ENCODE measurements at regions not wholly inside any gene's neighbourhood (a gene's known extent, or its start where the extent isn't known, plus 50 kb on each side); places are given as distances from the start of the nearest gene placed in this dataset.

DNA sequence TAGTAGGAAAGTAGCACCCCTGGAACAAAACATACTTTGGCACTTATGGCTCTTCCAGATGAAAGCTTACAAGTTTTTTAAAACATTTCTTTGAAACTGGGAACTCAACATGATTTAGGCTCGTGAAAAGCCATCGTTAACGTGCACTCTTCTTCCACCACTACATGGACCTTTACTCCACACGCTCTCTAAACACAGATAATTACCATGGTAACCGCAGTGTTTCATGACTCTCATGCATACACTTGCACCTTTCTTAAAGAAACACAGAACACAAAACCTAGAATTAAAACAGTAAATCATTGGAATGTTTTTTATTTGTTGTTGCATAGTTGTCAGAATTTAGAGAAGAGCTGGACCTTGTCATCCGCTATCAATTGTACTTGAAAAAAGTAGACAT is 154.3 kb downstream of the FGF9 start:
- H3K9me3 ChIP-seq (ENCODE audit: control insufficient read depth, low read length), result no peaks in the 10 kb centered on the region
- H3K36me3 ChIP-seq (ENCODE audit: control insufficient read depth, insufficient read depth, low read length), result no peaks in the 10 kb centered on the region
- H3K4me1 ChIP-seq (ENCODE audit: control insufficient read depth, insufficient read depth, low read length), result no peaks in the 10 kb centered on the region
- Mint-ChIP-seq H3K27me3 (ENCODE audit: insufficient read depth) (no peaks in the 10 kb centered on the region), H3K4me3 (no peak overlapping the region), H3K36me3 (ENCODE audit: low read depth) (no peaks in the 10 kb centered on the region), H3K9me3 (no peaks in the 10 kb centered on the region), H3K27ac (no peak overlapping the region), H3K4me1 (peaks cover 10% of the 10 kb centered on the region)
- H3K9ac ChIP-seq (ENCODE audit: extremely low read depth, low read length, poor library complexity, severe bottlenecking), result no peak overlapping the region
- no peak for DNase-seq
- H3K4me3 ChIP-seq (ENCODE audit: low read length), result no peak overlapping the region
- no peaks in the 10 kb centered on the region for H3K27me3 ChIP-seq (ENCODE audit: control insufficient read depth, insufficient read depth, low read length, poor library complexity, severe bottlenecking)
- no peak overlapping the region for H3K27ac ChIP-seq (ENCODE audit: low read depth, low read length)
- TF ChIP-seq, protein P1, sequence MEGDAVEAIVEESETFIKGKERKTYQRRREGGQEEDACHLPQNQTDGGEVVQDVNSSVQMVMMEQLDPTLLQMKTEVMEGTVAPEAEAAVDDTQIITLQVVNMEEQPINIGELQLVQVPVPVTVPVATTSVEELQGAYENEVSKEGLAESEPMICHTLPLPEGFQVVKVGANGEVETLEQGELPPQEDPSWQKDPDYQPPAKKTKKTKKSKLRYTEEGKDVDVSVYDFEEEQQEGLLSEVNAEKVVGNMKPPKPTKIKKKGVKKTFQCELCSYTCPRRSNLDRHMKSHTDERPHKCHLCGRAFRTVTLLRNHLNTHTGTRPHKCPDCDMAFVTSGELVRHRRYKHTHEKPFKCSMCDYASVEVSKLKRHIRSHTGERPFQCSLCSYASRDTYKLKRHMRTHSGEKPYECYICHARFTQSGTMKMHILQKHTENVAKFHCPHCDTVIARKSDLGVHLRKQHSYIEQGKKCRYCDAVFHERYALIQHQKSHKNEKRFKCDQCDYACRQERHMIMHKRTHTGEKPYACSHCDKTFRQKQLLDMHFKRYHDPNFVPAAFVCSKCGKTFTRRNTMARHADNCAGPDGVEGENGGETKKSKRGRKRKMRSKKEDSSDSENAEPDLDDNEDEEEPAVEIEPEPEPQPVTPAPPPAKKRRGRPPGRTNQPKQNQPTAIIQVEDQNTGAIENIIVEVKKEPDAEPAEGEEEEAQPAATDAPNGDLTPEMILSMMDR (conservative IDR thresholded peaks at IDR 0.05), result no peak
- WGBS, 2 experiments (ENCODE audit: insufficient coverage in 1 of 2, insufficient read length in 1 of 2), result 91 to 98% methylated on average over 4 to 6 of the region's 6 CpGs

DNA sequence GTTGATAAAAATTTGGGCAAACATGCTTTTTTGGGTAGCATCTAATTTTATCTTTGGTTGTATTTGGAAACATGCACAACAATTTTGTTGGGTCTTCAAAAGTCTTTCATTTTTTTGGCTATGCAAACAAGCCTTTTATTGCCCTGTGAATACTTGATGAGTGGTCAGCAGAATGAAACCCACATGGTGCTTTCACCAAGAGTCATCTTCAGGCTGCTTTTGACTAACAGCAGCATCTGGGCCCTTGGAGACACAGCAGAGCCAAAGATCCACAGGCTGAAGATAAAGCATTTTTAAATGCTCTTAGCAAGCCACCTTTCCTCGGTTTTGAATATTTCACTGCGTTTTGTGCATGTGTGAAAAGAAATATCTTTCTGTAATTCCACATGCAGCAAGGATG is 154.9 kb downstream of the FGF9 start:
- H3K9me3 Mint-ChIP-seq, result no peaks in the 10 kb centered on the region
- no peaks in the 10 kb centered on the region for H3K36me3 ChIP-seq (ENCODE audit: control insufficient read depth, insufficient read depth, low read length)
- no peak overlapping the region for H3K27ac ChIP-seq (ENCODE audit: low read depth, low read length)
- H3K27ac Mint-ChIP-seq, result no peak overlapping the region
- H3K9ac ChIP-seq (ENCODE audit: extremely low read depth, low read length, poor library complexity, severe bottlenecking), result no peak overlapping the region
- H3K36me3 Mint-ChIP-seq (ENCODE audit: low read depth), result no peaks in the 10 kb centered on the region
- no peak overlapping the region for H3K4me3 Mint-ChIP-seq
- H3K4me1 ChIP-seq (ENCODE audit: control insufficient read depth, insufficient read depth, low read length), result no peaks in the 10 kb centered on the region
- DNase-seq, result no peak
- peaks cover 10% of the 10 kb centered on the region for H3K4me1 Mint-ChIP-seq
- H3K4me3 ChIP-seq (ENCODE audit: low read length), result no peak overlapping the region
- WGBS, 2 experiments (ENCODE audit: insufficient coverage in 1 of 2, insufficient read length in 1 of 2), result 92 to 100% methylated on average over 2 of the region's 2 CpGs
- H3K9me3 ChIP-seq (ENCODE audit: control insufficient read depth, low read length), result no peaks in the 10 kb centered on the region
- H3K27me3 ChIP-seq (ENCODE audit: control insufficient read depth, insufficient read depth, low read length, poor library complexity, severe bottlenecking), result no peaks in the 10 kb centered on the region
- no peaks in the 10 kb centered on the region for H3K27me3 Mint-ChIP-seq (ENCODE audit: insufficient read depth)
- TF ChIP-seq, protein P1 (conservative IDR thresholded peaks at IDR 0.05), result no peak

DNA sequence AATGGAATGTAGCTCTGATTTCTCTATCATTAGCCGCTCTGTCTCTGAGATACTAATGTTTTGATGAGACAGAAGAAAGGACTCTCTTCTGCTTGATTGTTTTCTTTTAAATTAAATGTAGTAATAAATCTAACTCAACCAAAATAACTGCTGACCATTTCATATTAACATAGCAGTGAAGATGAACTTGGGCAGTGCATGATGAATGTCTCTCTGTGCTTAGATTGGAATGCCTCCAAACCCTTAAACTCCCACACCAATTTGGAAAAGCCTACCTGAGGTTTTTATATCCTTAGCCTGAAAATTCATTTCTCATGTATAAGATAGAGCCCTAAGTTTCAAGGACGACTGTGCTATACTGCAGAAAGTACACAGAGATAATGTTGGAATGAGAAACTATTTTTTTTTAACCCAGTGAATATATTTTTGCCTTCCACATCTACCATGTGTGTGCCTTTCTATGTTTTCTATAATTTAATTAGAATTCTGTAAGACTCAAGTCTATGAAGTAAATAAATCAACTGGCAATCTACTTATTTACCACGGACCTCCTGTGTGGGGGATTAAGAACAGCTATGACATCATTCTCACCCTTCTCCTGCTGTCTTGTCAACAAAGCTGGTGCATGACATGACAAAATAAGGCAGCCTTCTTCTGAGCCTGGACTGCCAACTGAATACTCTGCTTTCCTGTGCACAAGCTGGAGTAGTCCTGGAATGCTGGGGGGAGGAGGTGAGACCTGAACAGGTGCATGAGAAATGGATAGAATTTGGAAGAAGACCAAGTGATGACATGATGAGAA is 155.5 kb downstream of the FGF9 start:
- Histone ChIP-seq H3K36me3 (ENCODE audit: control insufficient read depth, insufficient read depth, low read length) (no peaks in the 10 kb centered on the region), H3K9ac (ENCODE audit: extremely low read depth, low read length, poor library complexity, severe bottlenecking) (no peak overlapping the region), H3K4me1 (ENCODE audit: control insufficient read depth, insufficient read depth, low read length) (no peaks in the 10 kb centered on the region), H3K27ac (ENCODE audit: low read depth, low read length) (no peak overlapping the region), H3K4me3 (ENCODE audit: low read length) (no peak overlapping the region), H3K27me3 (ENCODE audit: control insufficient read depth, insufficient read depth, low read length, poor library complexity, severe bottlenecking) (no peaks in the 10 kb centered on the region), H3K9me3 (ENCODE audit: control insufficient read depth, low read length) (no peaks in the 10 kb centered on the region)
- H3K4me1 Mint-ChIP-seq, result peaks cover 10% of the 10 kb centered on the region
- 78% methylated on average over 3 of the region's 3 CpGs; no CpG with 5 or more reads in 1 of the 2 experiments for WGBS, 2 experiments (ENCODE audit: insufficient coverage in 1 of 2, insufficient read length in 1 of 2)
- peak overlapping the region; percentile 71 for H3K27ac Mint-ChIP-seq
- no peaks in the 10 kb centered on the region for H3K9me3 Mint-ChIP-seq
- H3K36me3 Mint-ChIP-seq (ENCODE audit: low read depth), result no peaks in the 10 kb centered on the region
- no peak overlapping the region for H3K4me3 Mint-ChIP-seq
- no peak for DNase-seq
- H3K27me3 Mint-ChIP-seq (ENCODE audit: insufficient read depth), result no peaks in the 10 kb centered on the region
- TF ChIP-seq, protein P1 (conservative IDR thresholded peaks at IDR 0.05), result no peak
